SK-N-MC (cell line): ENCODE measurements at regions not wholly inside any gene's neighbourhood (a gene's known extent, or its start where the extent isn't known, plus 50 kb on each side); places are given as distances from the start of the nearest gene placed in this dataset.

Source experiments
- DNase-seq: peaks from one replicate; pipeline ENCODE4 v3.0.0-alpha.2; 2011; ENCODE audit warnings: low read depth, low spot score
- H3K27ac ChIP-seq: fragments of 200-600 bp; sonication (generic); 2 replicates; pipeline ENCODE4 v1.5.1; 2016; ENCODE audit warnings: mixed run types
- H3K36me3 ChIP-seq: fragments of 200-600 bp; sonication (generic); 2 replicates; pipeline ENCODE4 v1.6.1; 2017; ENCODE audit warnings: antibody characterized with exemption, low read length, mixed read lengths; ENCODE audit not compliant: insufficient read depth
- H3K4me3 ChIP-seq: fragments of 200-600 bp; sonication (generic); 2 replicates; pipeline ENCODE4 v1.5.1; 2016
- H3K9ac ChIP-seq: fragments of 200-600 bp; sonication (generic); 2 replicates; pipeline ENCODE4 v1.8.0; 2017; ENCODE audit warnings: mixed run types, mixed read lengths; ENCODE audit not compliant: insufficient read length
- H3K9me3 ChIP-seq: fragments of 200-600 bp; sonication (generic); 2 replicates; pipeline ENCODE4 v1.6.1; 2017; ENCODE audit warnings: low read depth, mild to moderate bottlenecking, antibody characterized with exemption, low read length, moderate library complexity, mixed read lengths
- EZH2 ChIP-seq: fragments of 200-600 bp; sonication (generic); IDR thresholded peaks from one replicate; pipeline ENCODE4 v1.6.1; 2017; ENCODE audit warnings: antibody characterized with exemption
- FOXP2 ChIP-seq: optimal IDR thresholded peaks from 2 replicates; pipeline ENCODE3; 2011; ENCODE audit warnings: mild to moderate bottlenecking, moderate library complexity; ENCODE audit not compliant: insufficient read depth; ENCODE audit errors: extremely low read length, control extremely low read depth
- POLR2AphosphoS5 ChIP-seq: IDR thresholded peaks from 2 replicates; pipeline ENCODE4 v1.6.1; 2012; ENCODE audit warnings: mild to moderate bottlenecking, low read depth, low read length, borderline replicate concordance

- Histone ChIP-seq H3K9me3 (no peaks in the 10 kb centered on the region), H3K36me3 (no peaks in the 10 kb centered on the region), H3K27ac (no peak overlapping the region), H3K9ac (no peak overlapping the region), H3K4me3 (no peak overlapping the region)
- no peak for TF ChIP-seq POLR2AphosphoS5
- TF ChIP-seq EZH2, result no peak
- TF ChIP-seq FOXP2, result no peak
- DNase-seq, result no peak
These were observed 556.3 kb downstream of the LTN1 start for GRCh38 chr21:28436286-28436932.

GRCh38 chr21:28431527-28432200 lies 561.0 kb downstream of the LTN1 start:
- Histone ChIP-seq H3K4me3 (no peak overlapping the region), H3K27ac (no peak overlapping the region), H3K9ac (no peak overlapping the region), H3K36me3 (no peaks in the 10 kb centered on the region), H3K9me3 (no peaks in the 10 kb centered on the region)
- no peak for TF ChIP-seq POLR2AphosphoS5
- no peak for TF ChIP-seq FOXP2
- no peak for TF ChIP-seq EZH2
- DNase-seq, result no peak

GRCh38 chr21:28431022-28431421 lies 561.7 kb downstream of the LTN1 start:
- TF ChIP-seq FOXP2, result no peak
- no peak for TF ChIP-seq EZH2
- no peak for TF ChIP-seq POLR2AphosphoS5
- Histone ChIP-seq H3K36me3 (no peaks in the 10 kb centered on the region), H3K4me3 (no peak overlapping the region), H3K9me3 (no peaks in the 10 kb centered on the region), H3K27ac (no peak overlapping the region), H3K9ac (no peak overlapping the region)
- no peak for DNase-seq

- H3K36me3 ChIP-seq, result no peaks in the 10 kb centered on the region
- H3K4me3 ChIP-seq, result no peak overlapping the region
- H3K9me3 ChIP-seq, result no peaks in the 10 kb centered on the region
- no peak overlapping the region for H3K9ac ChIP-seq
- no peak for TF ChIP-seq EZH2
- TF ChIP-seq POLR2AphosphoS5, result no peak
- TF ChIP-seq FOXP2, result no peak
- DNase-seq, result no peak
- H3K27ac ChIP-seq, result no peak overlapping the region
These were observed 563.5 kb downstream of the LTN1 start for GRCh38 chr21:28429161-28429560.

- Histone ChIP-seq H3K9ac (no peak overlapping the region), H3K9me3 (no peaks in the 10 kb centered on the region), H3K36me3 (no peaks in the 10 kb centered on the region), H3K4me3 (no peak overlapping the region), H3K27ac (no peak overlapping the region)
- DNase-seq, result no peak
- no peak for TF ChIP-seq FOXP2
- no peak for TF ChIP-seq POLR2AphosphoS5
- TF ChIP-seq EZH2, result no peak
These were observed 565.2 kb downstream of the LTN1 start for GRCh38 chr21:28427394-28428022.

- Histone ChIP-seq H3K4me3 (no peak overlapping the region), H3K9me3 (no peaks in the 10 kb centered on the region), H3K27ac (no peak overlapping the region), H3K36me3 (no peaks in the 10 kb centered on the region), H3K9ac (no peak overlapping the region)
- no peak for TF ChIP-seq POLR2AphosphoS5
- no peak for DNase-seq
These were observed 566.1 kb downstream of the LTN1 start for GRCh38 chr21:28426545-28426944.

GRCh38 chr21:28423521-28424190 lies 569.0 kb downstream of the LTN1 start:
- Histone ChIP-seq H3K9me3 (no peaks in the 10 kb centered on the region), H3K4me3 (no peak overlapping the region), H3K27ac (no peak overlapping the region), H3K9ac (no peak overlapping the region), H3K36me3 (no peaks in the 10 kb centered on the region)
- DNase-seq, result no peak
- TF ChIP-seq FOXP2 (no peak), POLR2AphosphoS5 (no peak), EZH2 (no peak)
